Gastroesophageal sphincter (tissue), 4 donors: ENCODE measurements at regions not wholly inside any gene's neighbourhood (a gene's known extent, or its start where the extent isn't known, plus 50 kb on each side); places are given as distances from the start of the nearest gene placed in this dataset.

ENCODE experiments used
- ATAC-seq: fragments of 150-250 bp; one replicate; pipeline ENCODE4 v1.9.1; 2016; ENCODE audit warnings: mild to moderate bottlenecking, moderate library complexity
- H3K27ac ChIP-seq, 4 donors: fragments of 200-600 bp; sonication (generic) in 3 of 4; 1 replicate in 3 of 4; 2 replicates in 1 of 4; pipeline ENCODE4 v1.5.1; 2016 to 2019
- H3K27me3 ChIP-seq: fragments of 200-600 bp; sonication (generic); one replicate; pipeline ENCODE4 v1.5.1; 2019
- H3K36me3 ChIP-seq, 2 donors: fragments of 200-600 bp; sonication (generic); one replicate each; pipeline ENCODE4 v1.5.1; 2019; ENCODE audit warnings: control low read depth in 1 of 2
- H3K4me1 ChIP-seq, 3 donors: fragments of 200-600 bp; sonication (generic); 1 replicate in 2 of 3; 2 replicates in 1 of 3; pipeline ENCODE4 v1.5.1; 2016 to 2019; ENCODE audit warnings: control low read depth in 2 of 3
- H3K4me3 ChIP-seq, 2 donors: fragments of 200-600 bp; sonication (generic); one replicate each; pipeline ENCODE4 v1.5.1; 2019; ENCODE audit warnings: mild to moderate bottlenecking in 1 of 2, moderate library complexity in 1 of 2
- H3K9me3 ChIP-seq, 3 donors: fragments of 200-600 bp; sonication (generic); one replicate each; pipeline ENCODE4 v1.5.1; 2017 to 2019; ENCODE audit warnings: control low read depth in 2 of 3
- EP300 ChIP-seq: sonication (generic); formaldehyde crosslinking; IDR thresholded peaks from one replicate; pipeline ENCODE4 v1.6.1; 2017; ENCODE audit warnings: antibody characterized with exemption, mild to moderate bottlenecking
- POLR2A ChIP-seq, 2 donors: fragments of 450-650 bp; IDR thresholded peaks; one replicate each; pipeline ENCODE4 v1.6.1; 2017; ENCODE audit warnings: antibody characterized with exemption in 2 of 2, mild to moderate bottlenecking in 2 of 2, moderate library complexity in 1 of 2
- POLR2AphosphoS5 ChIP-seq: sonication (generic); formaldehyde crosslinking; IDR thresholded peaks from one replicate; pipeline ENCODE4 v1.6.1; 2017; ENCODE audit warnings: antibody characterized with exemption
- WGBS, 2 donors: methylation state at CpG; one replicate each; pipeline ENCODE4 v1.1.5; 2018; ENCODE audit warnings: low coverage in 1 of 2; 5-methylcytosine and 5-hydroxymethylcytosine counted together
- TF ChIP-seq, protein P1 (sequence below), 4 experiments: fragments of 200-600 bp in 2 of 4; fragments of 450-650 bp in 2 of 4; sonication (generic) in 1 of 4; IDR thresholded peaks; one replicate each; pipeline ENCODE4 v1.5.1; 2017 to 2019; ENCODE audit warnings: antibody characterized with exemption in 4 of 4, mild to moderate bottlenecking in 2 of 4, moderate library complexity in 2 of 4

DNA sequence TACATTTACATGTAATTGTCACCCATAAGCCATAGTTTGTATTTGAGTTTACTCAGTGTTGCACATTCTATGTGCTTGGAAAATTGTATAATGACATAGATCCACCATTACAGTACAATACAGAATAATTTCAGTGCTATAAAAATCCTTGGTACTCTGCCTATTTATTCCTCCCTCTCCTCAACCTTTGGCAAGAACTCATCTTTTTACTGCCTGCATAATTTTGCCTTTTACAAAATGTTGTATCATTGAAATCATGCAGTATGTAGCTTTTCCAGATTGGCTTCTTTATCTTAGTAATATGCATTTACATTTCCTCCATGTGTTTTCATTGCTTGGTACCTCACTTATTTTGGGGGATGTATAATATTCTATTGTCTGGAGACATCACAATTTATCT lies 786.9 kb upstream of the SEMA6D start:
- H3K27ac ChIP-seq = no peak overlapping the region
- no peak for TF ChIP-seq POLR2AphosphoS5
- TF ChIP-seq, protein P1, sequence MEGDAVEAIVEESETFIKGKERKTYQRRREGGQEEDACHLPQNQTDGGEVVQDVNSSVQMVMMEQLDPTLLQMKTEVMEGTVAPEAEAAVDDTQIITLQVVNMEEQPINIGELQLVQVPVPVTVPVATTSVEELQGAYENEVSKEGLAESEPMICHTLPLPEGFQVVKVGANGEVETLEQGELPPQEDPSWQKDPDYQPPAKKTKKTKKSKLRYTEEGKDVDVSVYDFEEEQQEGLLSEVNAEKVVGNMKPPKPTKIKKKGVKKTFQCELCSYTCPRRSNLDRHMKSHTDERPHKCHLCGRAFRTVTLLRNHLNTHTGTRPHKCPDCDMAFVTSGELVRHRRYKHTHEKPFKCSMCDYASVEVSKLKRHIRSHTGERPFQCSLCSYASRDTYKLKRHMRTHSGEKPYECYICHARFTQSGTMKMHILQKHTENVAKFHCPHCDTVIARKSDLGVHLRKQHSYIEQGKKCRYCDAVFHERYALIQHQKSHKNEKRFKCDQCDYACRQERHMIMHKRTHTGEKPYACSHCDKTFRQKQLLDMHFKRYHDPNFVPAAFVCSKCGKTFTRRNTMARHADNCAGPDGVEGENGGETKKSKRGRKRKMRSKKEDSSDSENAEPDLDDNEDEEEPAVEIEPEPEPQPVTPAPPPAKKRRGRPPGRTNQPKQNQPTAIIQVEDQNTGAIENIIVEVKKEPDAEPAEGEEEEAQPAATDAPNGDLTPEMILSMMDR (IDR thresholded peaks at IDR 0.05) = no peak
- TF ChIP-seq POLR2A (IDR thresholded peaks at IDR 0.05) = no peak
- no peak for TF ChIP-seq EP300
- no peaks in the 10 kb centered on the region for H3K36me3 ChIP-seq
- H3K9me3 ChIP-seq = no peaks in the 10 kb centered on the region
- H3K27me3 ChIP-seq = no peaks in the 10 kb centered on the region
- H3K4me3 ChIP-seq = no peak overlapping the region
- ATAC-seq = no peak
- H3K4me1 ChIP-seq = no peaks in the 10 kb centered on the region

DNA sequence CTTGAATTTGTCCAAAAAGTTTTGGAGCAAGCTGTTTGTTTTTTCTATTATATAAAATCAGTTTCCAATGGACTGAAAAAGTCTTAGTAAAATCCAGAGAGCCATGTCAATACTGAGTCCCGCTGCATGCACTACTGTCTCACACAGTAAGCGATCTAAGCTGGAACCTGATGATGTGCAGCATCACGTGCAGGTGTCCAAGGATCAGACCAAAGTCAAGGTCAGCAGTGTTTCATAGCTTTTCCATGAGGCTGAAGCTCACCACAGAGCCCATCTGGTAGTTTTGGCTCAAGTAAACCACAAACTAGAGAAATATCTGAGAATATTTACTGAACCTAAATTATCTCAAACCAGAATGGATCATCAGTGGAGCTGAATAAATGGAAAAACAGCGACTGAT lies 784.0 kb upstream of the SEMA6D start:
- TF ChIP-seq EP300 (no peak), POLR2A (IDR thresholded peaks at IDR 0.05) (no peak), POLR2AphosphoS5 (no peak)
- TF ChIP-seq, protein P1 (IDR thresholded peaks at IDR 0.05) = no peak
- no peaks in the 10 kb centered on the region for H3K9me3 ChIP-seq
- H3K27ac ChIP-seq = no peak overlapping the region
- 86 to 89% methylated on average over 3 to 4 of the region's 4 CpGs for WGBS, 2 donors
- ATAC-seq = no peak
- H3K36me3 ChIP-seq = no peaks in the 10 kb centered on the region
- no peak overlapping the region for H3K4me3 ChIP-seq
- no peaks in the 10 kb centered on the region for H3K27me3 ChIP-seq
- no peaks in the 10 kb centered on the region for H3K4me1 ChIP-seq

DNA sequence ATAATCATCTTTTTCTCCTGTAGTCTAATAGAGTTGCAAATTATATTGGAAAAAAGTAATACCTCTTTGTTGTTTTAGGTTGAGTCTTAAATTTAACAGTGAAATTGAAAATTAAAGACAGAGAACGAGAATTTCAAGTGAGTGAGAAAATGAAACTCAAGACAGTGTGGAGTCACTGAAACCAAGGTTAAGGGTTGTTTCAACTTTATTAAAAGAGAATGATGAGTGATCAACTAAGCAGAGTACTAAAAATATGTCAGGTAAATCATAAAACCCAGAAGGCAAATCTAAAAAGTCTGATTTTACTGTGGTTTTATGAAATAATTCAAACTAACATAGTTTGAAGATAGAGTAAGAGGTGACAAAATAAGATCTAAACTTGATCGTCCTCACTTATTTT lies 782.5 kb upstream of the SEMA6D start:
- Histone ChIP-seq H3K36me3 (no peaks in the 10 kb centered on the region), H3K4me3 (no peak overlapping the region), H3K9me3 (no peaks in the 10 kb centered on the region), H3K4me1 (no peaks in the 10 kb centered on the region), H3K27ac (no peak overlapping the region), H3K27me3 (no peaks in the 10 kb centered on the region)
- WGBS, 2 donors = 98 to 100% methylated on average over 1 to 2 of the region's 2 CpGs
- ATAC-seq = no peak
- TF ChIP-seq POLR2AphosphoS5 (no peak), POLR2A (IDR thresholded peaks at IDR 0.05) (no peak), EP300 (no peak)
- TF ChIP-seq, protein P1 (IDR thresholded peaks at IDR 0.05) = no peak

DNA sequence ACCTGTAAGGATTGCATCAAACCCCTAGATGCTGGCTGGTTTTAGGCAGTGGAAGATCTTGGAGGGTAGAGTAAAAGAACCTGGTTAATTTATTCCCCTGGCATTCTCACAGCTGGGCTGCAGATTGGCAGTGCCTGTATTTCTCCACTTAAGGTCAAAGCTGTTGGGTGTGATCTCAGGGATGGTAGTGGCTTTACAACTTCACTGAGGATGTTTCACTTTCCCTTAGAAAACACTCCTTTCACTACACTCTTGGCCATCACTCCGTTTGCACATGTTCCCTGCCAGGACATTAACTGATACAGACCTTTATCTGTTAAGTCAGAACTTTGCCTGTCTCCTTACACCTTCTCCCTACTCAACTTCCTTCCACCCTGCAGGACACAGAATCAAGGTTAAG lies 779.1 kb upstream of the SEMA6D start:
- Histone ChIP-seq H3K27ac (no peak overlapping the region), H3K4me3 (no peak overlapping the region), H3K27me3 (no peaks in the 10 kb centered on the region), H3K4me1 (no peaks in the 10 kb centered on the region), H3K36me3 (no peaks in the 10 kb centered on the region), H3K9me3 (no peaks in the 10 kb centered on the region)
- no peak for TF ChIP-seq POLR2A (IDR thresholded peaks at IDR 0.05)
- no peak for TF ChIP-seq POLR2AphosphoS5
- no peak for TF ChIP-seq EP300
- TF ChIP-seq, protein P1 (IDR thresholded peaks at IDR 0.05) = no peak
- WGBS, 2 donors = 55% methylated on average over 1 of the region's 1 CpG; no CpG with 5 or more reads in 1 of the 2 donors
- no peak for ATAC-seq

DNA sequence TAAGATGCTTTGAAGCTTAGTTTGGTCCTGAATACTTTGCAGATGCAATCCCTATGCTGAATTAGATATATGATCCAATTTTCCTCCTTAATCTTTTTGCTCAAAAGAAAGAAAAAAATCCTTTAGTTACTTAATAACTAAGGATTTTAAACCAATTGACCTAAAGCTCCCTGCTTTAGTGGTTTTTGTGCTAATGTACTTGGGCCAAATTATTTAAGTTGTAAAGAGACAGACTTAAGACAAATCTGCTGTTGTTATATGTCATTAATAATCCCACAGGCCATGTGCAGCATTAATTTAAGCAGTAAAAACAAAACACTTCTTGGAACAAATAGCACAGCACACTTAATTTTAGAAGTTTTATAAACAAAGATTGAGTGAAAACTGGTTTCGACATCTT lies 776.1 kb upstream of the SEMA6D start:
- Histone ChIP-seq H3K36me3 (no peaks in the 10 kb centered on the region), H3K9me3 (no peaks in the 10 kb centered on the region), H3K4me1 (no peaks in the 10 kb centered on the region), H3K4me3 (no peak overlapping the region), H3K27me3 (no peaks in the 10 kb centered on the region), H3K27ac (no peak overlapping the region)
- TF ChIP-seq EP300 = no peak
- TF ChIP-seq POLR2A (IDR thresholded peaks at IDR 0.05) = no peak
- TF ChIP-seq, protein P1 (IDR thresholded peaks at IDR 0.05) = no peak
- no peak for TF ChIP-seq POLR2AphosphoS5
- ATAC-seq = no peak
- WGBS, 2 donors = 36 to 42% methylated on average over 1 of the region's 1 CpG
